ENCODE measurements at regions not wholly inside any gene's neighbourhood (a gene's known extent, or its start where the extent isn't known, plus 50 kb on each side); places are given as distances from the start of the nearest gene placed in this dataset.

GRCh38 chr5:73296772-73297171 lies 123.8 kb downstream of the TMEM174 start:
- TF ChIP-seq CTCF (conservative IDR thresholded peaks at IDR 0.05): no peak
- TF ChIP-seq ZFX (IDR thresholded peaks at IDR 0.05): no peak
